Gastrocnemius medialis (tissue), 4 donors: ENCODE measurements at regions not wholly inside any gene's neighbourhood (a gene's known extent, or its start where the extent isn't known, plus 50 kb on each side); places are given as distances from the start of the nearest gene placed in this dataset.

Experiments used
- POLR2A ChIP-seq, 2 donors: fragments of 450-650 bp; IDR thresholded peaks; one replicate each; pipeline ENCODE4 v1.6.1; 2017; ENCODE audit warnings: antibody characterized with exemption in 2 of 2, mild to moderate bottlenecking in 2 of 2, moderate library complexity in 2 of 2
- TF ChIP-seq, protein P1 (sequence below), 5 experiments: fragments of 450-650 bp in 3 of 5; fragments of 200-600 bp in 2 of 5; sonication (generic) in 2 of 5; IDR thresholded peaks in 4 of 5; conservative IDR thresholded peaks in 1 of 5; 1 replicate in 4 of 5; 2 replicates in 1 of 5; pipeline ENCODE4 v1.5.1; 2016 to 2019; ENCODE audit warnings: antibody characterized with exemption in 5 of 5, mild to moderate bottlenecking in 3 of 5, moderate library complexity in 3 of 5

DNA sequence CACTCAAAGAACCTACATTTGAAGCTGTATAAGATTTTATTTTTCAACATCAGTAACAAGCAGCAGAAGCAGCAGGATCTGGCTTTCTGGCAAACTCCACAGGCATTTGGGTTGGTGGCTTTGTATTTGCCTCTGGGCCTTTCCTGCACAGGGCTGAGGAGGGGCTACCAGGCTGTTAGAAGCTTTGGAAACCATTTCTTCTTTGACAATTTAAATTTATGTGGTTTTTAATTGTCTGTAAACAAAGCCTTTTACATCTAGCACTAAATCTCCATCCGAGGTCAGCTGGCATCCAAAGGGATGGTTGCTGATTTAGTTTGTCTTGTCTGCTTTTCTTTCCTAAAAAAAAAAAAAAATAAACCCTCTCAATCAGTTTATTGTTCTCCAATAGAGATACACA is 127.5 kb upstream of the OBI1 start:
- TF ChIP-seq, protein P1, sequence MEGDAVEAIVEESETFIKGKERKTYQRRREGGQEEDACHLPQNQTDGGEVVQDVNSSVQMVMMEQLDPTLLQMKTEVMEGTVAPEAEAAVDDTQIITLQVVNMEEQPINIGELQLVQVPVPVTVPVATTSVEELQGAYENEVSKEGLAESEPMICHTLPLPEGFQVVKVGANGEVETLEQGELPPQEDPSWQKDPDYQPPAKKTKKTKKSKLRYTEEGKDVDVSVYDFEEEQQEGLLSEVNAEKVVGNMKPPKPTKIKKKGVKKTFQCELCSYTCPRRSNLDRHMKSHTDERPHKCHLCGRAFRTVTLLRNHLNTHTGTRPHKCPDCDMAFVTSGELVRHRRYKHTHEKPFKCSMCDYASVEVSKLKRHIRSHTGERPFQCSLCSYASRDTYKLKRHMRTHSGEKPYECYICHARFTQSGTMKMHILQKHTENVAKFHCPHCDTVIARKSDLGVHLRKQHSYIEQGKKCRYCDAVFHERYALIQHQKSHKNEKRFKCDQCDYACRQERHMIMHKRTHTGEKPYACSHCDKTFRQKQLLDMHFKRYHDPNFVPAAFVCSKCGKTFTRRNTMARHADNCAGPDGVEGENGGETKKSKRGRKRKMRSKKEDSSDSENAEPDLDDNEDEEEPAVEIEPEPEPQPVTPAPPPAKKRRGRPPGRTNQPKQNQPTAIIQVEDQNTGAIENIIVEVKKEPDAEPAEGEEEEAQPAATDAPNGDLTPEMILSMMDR (IDR thresholded peaks at IDR 0.05 in 4 of 5, conservative IDR thresholded peaks at IDR 0.05 in 1 of 5) = no peak
- TF ChIP-seq POLR2A (IDR thresholded peaks at IDR 0.05) = no peak
